H1 (cell line): ENCODE measurements at regions not wholly inside any gene's neighbourhood (a gene's known extent, or its start where the extent isn't known, plus 50 kb on each side); places are given as distances from the start of the nearest gene placed in this dataset.

Experiments
- CTBP2 ChIP-seq: IDR thresholded peaks from 2 replicates; pipeline ENCODE4 v1.7.0; 2011; ENCODE audit warnings: borderline replicate concordance, mild to moderate bottlenecking, moderate library complexity, mixed read lengths, low read length; ENCODE audit not compliant: insufficient read depth, insufficient read length
- E2F6 ChIP-seq: IDR thresholded peaks from 2 replicates; pipeline ENCODE4 v1.6.1; 2012; ENCODE audit warnings: inconsistent platforms
- POLR2AphosphoS5 ChIP-seq: IDR thresholded peaks from 2 replicates; pipeline ENCODE4 v1.6.1; 2011; ENCODE audit warnings: low read depth, low read length
- RXRA ChIP-seq: IDR thresholded peaks from 2 replicates; pipeline ENCODE4 v1.6.1; 2011; ENCODE audit warnings: low read depth, mild to moderate bottlenecking, low read length, moderate library complexity; ENCODE audit not compliant: insufficient read depth

GRCh38 chr16:54703339-54703738 lies 227.3 kb upstream of the IRX5 start (continued):
- TF ChIP-seq E2F6 (no peak), CTBP2 (no peak), POLR2AphosphoS5 (no peak), RXRA (no peak)
